ENCODE measurements at regions not wholly inside any gene's neighbourhood (a gene's known extent, or its start where the extent isn't known, plus 50 kb on each side); places are given as distances from the start of the nearest gene placed in this dataset.

DNA sequence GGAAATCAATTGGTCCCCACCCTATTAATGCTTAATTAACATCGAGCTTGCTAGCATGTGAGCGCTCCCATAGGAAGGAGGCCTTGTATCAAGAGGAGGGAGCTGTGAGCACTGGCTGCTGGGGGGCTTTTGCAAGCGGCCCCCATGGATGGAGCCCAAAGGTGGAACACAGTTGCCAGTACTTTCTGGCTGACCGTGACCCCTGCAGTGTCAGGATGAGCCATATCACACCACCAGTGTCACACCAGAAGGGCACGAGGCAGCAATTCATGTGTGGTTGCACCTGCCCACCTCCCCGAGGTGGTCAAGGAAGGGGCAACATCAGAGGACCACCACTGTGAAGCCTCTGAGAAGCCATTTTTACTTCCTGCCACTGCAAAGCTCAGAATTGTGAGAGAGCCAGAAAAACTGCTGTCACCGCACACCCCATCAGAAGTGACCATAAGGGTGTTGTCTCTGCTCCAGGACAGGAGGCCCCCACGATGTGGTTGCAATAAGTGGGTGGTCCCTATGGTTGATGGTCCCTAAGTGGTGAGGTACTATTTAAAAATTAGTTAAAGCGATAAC, 99.8 kb upstream of the RAB6C start:
- H3K36me3 ChIP-seq (ENCODE audit: control insufficient read depth, insufficient read depth, low read length): no peaks in the 10 kb centered on the region
- H3K36me3 Mint-ChIP-seq (ENCODE audit: insufficient read depth, unreplicated experiment): no peaks in the 10 kb centered on the region
- H3K27me3 Mint-ChIP-seq (ENCODE audit: insufficient read depth, unreplicated experiment): peaks cover 10% of the 10 kb centered on the region
- no peak overlapping the region for H3K27ac Mint-ChIP-seq (ENCODE audit: unreplicated experiment)
- no peaks in the 10 kb centered on the region for H3K9me3 ChIP-seq
- no peaks in the 10 kb centered on the region for H3K9me3 Mint-ChIP-seq (ENCODE audit: unreplicated experiment)
- no TSS peak for BruUV-seq (replicated peaks)
- DNase-seq: no peak
- H3K27me3 ChIP-seq (replicated peaks; ENCODE audit: control insufficient read depth, insufficient read depth, low read length): no peaks in the 10 kb centered on the region; the same call in 1 of the 2 replicates
- H3K4me3 ChIP-seq (ENCODE audit: low read depth, low read length): no peak overlapping the region
- 0 out of 2 replicates have a peak, but pooled peaks cover 3% of the 10 kb centered on the region for H3K4me1 ChIP-seq
- peaks cover 7% of the 10 kb centered on the region for H3K4me1 Mint-ChIP-seq (ENCODE audit: low read depth, unreplicated experiment)
- intact Hi-C loops (cut with micrococcal nuclease; ENCODE audit: unreplicated experiment): no loop called here
- TF ChIP-seq, protein P1, sequence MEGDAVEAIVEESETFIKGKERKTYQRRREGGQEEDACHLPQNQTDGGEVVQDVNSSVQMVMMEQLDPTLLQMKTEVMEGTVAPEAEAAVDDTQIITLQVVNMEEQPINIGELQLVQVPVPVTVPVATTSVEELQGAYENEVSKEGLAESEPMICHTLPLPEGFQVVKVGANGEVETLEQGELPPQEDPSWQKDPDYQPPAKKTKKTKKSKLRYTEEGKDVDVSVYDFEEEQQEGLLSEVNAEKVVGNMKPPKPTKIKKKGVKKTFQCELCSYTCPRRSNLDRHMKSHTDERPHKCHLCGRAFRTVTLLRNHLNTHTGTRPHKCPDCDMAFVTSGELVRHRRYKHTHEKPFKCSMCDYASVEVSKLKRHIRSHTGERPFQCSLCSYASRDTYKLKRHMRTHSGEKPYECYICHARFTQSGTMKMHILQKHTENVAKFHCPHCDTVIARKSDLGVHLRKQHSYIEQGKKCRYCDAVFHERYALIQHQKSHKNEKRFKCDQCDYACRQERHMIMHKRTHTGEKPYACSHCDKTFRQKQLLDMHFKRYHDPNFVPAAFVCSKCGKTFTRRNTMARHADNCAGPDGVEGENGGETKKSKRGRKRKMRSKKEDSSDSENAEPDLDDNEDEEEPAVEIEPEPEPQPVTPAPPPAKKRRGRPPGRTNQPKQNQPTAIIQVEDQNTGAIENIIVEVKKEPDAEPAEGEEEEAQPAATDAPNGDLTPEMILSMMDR (IDR thresholded peaks at IDR 0.05; ENCODE audit: insufficient read depth in 1 of 2, low read depth in 1 of 2, low read length in 1 of 2, severe bottlenecking in 1 of 2, unreplicated experiment in 1 of 2): no peak
- H3K4me3 Mint-ChIP-seq (ENCODE audit: unreplicated experiment): no peak overlapping the region
- POLR2A ChIA-PET: no interaction called here
- CTCF ChIA-PET: no interaction called here

DNA sequence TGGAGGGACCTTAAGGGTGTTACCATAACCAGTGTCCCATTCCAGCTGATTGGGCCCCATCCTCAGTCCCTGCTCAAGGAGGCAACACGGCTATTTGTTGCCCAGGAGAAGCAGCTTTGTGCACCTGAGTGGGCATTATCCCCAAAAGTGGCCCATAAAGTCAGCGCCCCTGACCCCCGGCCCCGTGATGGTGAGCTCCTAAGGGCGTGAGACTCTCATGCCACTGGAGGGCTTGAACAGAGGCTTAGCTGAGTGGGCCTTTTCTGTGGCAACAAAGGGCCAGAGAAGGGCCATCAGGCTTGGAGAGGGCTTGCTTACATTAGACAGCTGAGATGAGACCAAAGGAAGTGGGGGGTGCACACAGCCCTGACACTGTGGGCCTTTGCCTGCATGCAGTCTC, 99.2 kb upstream of the RAB6C start:
- TF ChIP-seq, protein P1 (IDR thresholded peaks at IDR 0.05; ENCODE audit: insufficient read depth in 1 of 2, low read depth in 1 of 2, low read length in 1 of 2, severe bottlenecking in 1 of 2, unreplicated experiment in 1 of 2): no peak
- no TSS peak for BruUV-seq (replicated peaks)
- Histone ChIP-seq H3K4me3 (ENCODE audit: low read depth, low read length) (no peak overlapping the region), H3K4me1 (0 out of 2 replicates have a peak, but pooled peaks cover 3% of the 10 kb centered on the region), H3K27me3 (replicated peaks; ENCODE audit: control insufficient read depth, insufficient read depth, low read length) (no peaks in the 10 kb centered on the region; the same call in 1 of the 2 replicates), H3K9me3 (no peaks in the 10 kb centered on the region), H3K36me3 (ENCODE audit: control insufficient read depth, insufficient read depth, low read length) (no peaks in the 10 kb centered on the region)
- Mint-ChIP-seq H3K27ac (ENCODE audit: unreplicated experiment) (no peak overlapping the region), H3K36me3 (ENCODE audit: insufficient read depth, unreplicated experiment) (no peaks in the 10 kb centered on the region), H3K27me3 (ENCODE audit: insufficient read depth, unreplicated experiment) (peaks cover 10% of the 10 kb centered on the region), H3K4me3 (ENCODE audit: unreplicated experiment) (no peak overlapping the region), H3K9me3 (ENCODE audit: unreplicated experiment) (no peaks in the 10 kb centered on the region), H3K4me1 (ENCODE audit: low read depth, unreplicated experiment) (peaks cover 7% of the 10 kb centered on the region)
- intact Hi-C loops (cut with micrococcal nuclease; ENCODE audit: unreplicated experiment): no loop called here
- no peak for DNase-seq
- ChIA-PET CTCF (no interaction called here), POLR2A (no interaction called here)

DNA sequence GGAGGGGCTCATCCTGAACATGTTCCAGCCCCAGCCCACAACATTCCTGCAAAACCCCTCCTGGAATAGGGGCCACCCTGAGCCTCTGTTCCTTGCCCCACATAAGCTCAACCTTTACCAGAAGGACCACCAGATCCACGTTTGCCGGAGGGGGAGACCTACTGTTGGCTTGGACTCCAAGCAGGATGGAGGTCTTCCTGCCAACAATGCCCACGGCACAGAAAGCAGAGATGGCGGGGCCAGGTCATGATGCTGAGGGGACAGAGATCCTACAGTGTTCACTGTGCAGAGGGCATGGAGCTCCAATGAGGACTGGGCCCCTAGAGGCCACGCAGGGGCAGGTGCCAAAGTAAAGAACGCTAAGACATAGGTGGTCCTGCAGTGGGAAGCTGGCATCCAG, 98.5 kb upstream of the RAB6C start:
- no peak overlapping the region for H3K4me3 Mint-ChIP-seq (ENCODE audit: unreplicated experiment)
- TF ChIP-seq, protein P1 (IDR thresholded peaks at IDR 0.05; ENCODE audit: insufficient read depth in 1 of 2, low read depth in 1 of 2, low read length in 1 of 2, severe bottlenecking in 1 of 2, unreplicated experiment in 1 of 2): no peak
- H3K4me1 Mint-ChIP-seq (ENCODE audit: low read depth, unreplicated experiment): peaks cover 7% of the 10 kb centered on the region
- BruUV-seq (replicated peaks): no TSS peak
- intact Hi-C loops (cut with micrococcal nuclease; ENCODE audit: unreplicated experiment): no loop called here
- H3K27me3 ChIP-seq (replicated peaks; ENCODE audit: control insufficient read depth, insufficient read depth, low read length): no peaks in the 10 kb centered on the region; the same call in 1 of the 2 replicates
- DNase-seq: no peak
- no peaks in the 10 kb centered on the region for H3K36me3 ChIP-seq (ENCODE audit: control insufficient read depth, insufficient read depth, low read length)
- H3K27ac Mint-ChIP-seq (ENCODE audit: unreplicated experiment): no peak overlapping the region
- ChIA-PET CTCF (no interaction called here), POLR2A (no interaction called here)
- no peaks in the 10 kb centered on the region for H3K9me3 Mint-ChIP-seq (ENCODE audit: unreplicated experiment)
- H3K9me3 ChIP-seq: no peaks in the 10 kb centered on the region
- H3K4me1 ChIP-seq: 0 out of 2 replicates have a peak, but pooled peaks cover 3% of the 10 kb centered on the region
- H3K36me3 Mint-ChIP-seq (ENCODE audit: insufficient read depth, unreplicated experiment): no peaks in the 10 kb centered on the region
- H3K4me3 ChIP-seq (ENCODE audit: low read depth, low read length): no peak overlapping the region
- peaks cover 10% of the 10 kb centered on the region for H3K27me3 Mint-ChIP-seq (ENCODE audit: insufficient read depth, unreplicated experiment)

Measured in Caco-2 (cell line).